ENCODE measurements at regions not wholly inside any gene's neighbourhood (a gene's known extent, or its start where the extent isn't known, plus 50 kb on each side); places are given as distances from the start of the nearest gene placed in this dataset.

DNA sequence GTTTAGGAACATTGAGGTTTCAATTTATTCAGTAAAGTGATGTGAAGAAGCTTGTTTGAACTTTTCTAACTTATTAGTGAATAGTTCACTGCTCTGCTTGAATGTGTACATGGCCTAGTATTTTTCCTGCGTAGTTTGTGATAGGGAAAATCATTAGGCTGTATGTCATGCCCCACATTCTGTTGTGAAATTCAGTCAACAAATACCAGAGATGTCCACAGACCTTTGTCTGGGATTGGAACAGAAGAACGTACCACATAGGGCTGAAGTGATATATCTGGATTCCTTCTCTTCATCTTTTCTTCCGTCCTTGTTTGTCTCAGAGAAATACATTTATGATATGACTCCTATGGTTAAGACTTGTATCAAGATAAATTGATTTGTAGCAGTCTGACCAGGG lies 88.8 kb upstream of the PLS3 start:
- TF ChIP-seq EP300 (IDR thresholded peaks at IDR 0.05; ENCODE audit: borderline replicate concordance), result no peak
- TF ChIP-seq TEAD4 (IDR thresholded peaks at IDR 0.05), result no peak
- no peak for TF ChIP-seq ZBTB7A (IDR thresholded peaks at IDR 0.05; ENCODE audit: low read depth)
- TF ChIP-seq EGR1 (IDR thresholded peaks at IDR 0.05), result no peak
- no peak for TF ChIP-seq FOXM1 (IDR thresholded peaks at IDR 0.05; ENCODE audit: borderline replicate concordance, low read depth)
- no peak for TF ChIP-seq RAD21 (IDR thresholded peaks at IDR 0.05; ENCODE audit: low read depth)
- TF ChIP-seq TCF12 (IDR thresholded peaks at IDR 0.05; ENCODE audit: low read depth), result no peak
- TF ChIP-seq, protein P1, sequence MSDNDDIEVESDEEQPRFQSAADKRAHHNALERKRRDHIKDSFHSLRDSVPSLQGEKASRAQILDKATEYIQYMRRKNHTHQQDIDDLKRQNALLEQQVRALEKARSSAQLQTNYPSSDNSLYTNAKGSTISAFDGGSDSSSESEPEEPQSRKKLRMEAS (IDR thresholded peaks at IDR 0.05), result no peak
- TF ChIP-seq NFIC (IDR thresholded peaks at IDR 0.05), result no peak
- TF ChIP-seq, protein P2, sequence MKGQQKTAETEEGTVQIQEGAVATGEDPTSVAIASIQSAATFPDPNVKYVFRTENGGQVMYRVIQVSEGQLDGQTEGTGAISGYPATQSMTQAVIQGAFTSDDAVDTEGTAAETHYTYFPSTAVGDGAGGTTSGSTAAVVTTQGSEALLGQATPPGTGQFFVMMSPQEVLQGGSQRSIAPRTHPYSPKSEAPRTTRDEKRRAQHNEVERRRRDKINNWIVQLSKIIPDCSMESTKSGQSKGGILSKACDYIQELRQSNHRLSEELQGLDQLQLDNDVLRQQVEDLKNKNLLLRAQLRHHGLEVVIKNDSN (IDR thresholded peaks at IDR 0.05), result no peak
- TF ChIP-seq YY1 (IDR thresholded peaks at IDR 0.05; ENCODE audit: low read depth), result no peak
- no peak for TF ChIP-seq REST (IDR thresholded peaks at IDR 0.05; ENCODE audit: low read depth)
- TF ChIP-seq TAF1 (IDR thresholded peaks at IDR 0.05; ENCODE audit: low read depth), result no peak
- no peak for TF ChIP-seq CEBPB (IDR thresholded peaks at IDR 0.05)
- no peak for TF ChIP-seq CREB1 (IDR thresholded peaks at IDR 0.05; ENCODE audit: low read depth)

DNA sequence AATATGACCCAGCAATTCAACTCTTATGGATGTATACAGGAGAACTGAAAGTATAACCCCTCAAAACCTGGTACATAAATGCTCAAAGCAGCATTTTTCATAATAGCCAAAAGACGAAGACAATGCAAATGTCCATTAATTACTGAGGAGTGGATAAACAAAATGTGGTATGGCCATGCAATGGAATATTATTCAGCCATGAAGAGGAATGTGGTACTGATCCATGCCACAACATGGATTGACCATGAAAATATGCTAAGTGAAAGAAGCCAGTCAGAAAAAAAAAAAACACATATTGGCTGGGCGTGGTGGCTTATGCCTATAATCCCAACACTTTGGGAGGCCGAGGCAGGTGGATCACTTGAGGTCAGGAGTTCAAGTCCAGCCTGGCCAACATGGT lies 74.5 kb upstream of the PLS3 start:
- TF ChIP-seq NFIC (IDR thresholded peaks at IDR 0.05), result no peak
- TF ChIP-seq TCF12 (IDR thresholded peaks at IDR 0.05; ENCODE audit: low read depth), result no peak
- TF ChIP-seq CREB1 (IDR thresholded peaks at IDR 0.05; ENCODE audit: low read depth), result no peak
- no peak for TF ChIP-seq REST (IDR thresholded peaks at IDR 0.05; ENCODE audit: low read depth)
- TF ChIP-seq TEAD4 (IDR thresholded peaks at IDR 0.05), result no peak
- no peak for TF ChIP-seq EP300 (IDR thresholded peaks at IDR 0.05; ENCODE audit: borderline replicate concordance)
- no peak for TF ChIP-seq CEBPB (IDR thresholded peaks at IDR 0.05)
- no peak for TF ChIP-seq FOXM1 (IDR thresholded peaks at IDR 0.05; ENCODE audit: borderline replicate concordance, low read depth)
- TF ChIP-seq, protein P1 (IDR thresholded peaks at IDR 0.05), result no peak
- no peak for TF ChIP-seq EGR1 (IDR thresholded peaks at IDR 0.05)
- TF ChIP-seq, protein P2 (IDR thresholded peaks at IDR 0.05), result no peak
- TF ChIP-seq ZBTB7A (IDR thresholded peaks at IDR 0.05; ENCODE audit: low read depth), result no peak
- TF ChIP-seq YY1 (IDR thresholded peaks at IDR 0.05; ENCODE audit: low read depth), result no peak
- TF ChIP-seq TAF1 (IDR thresholded peaks at IDR 0.05; ENCODE audit: low read depth), result no peak
- no peak for TF ChIP-seq RAD21 (IDR thresholded peaks at IDR 0.05; ENCODE audit: low read depth)

GRCh38 chrX:115487608-115488007 lies 73.4 kb upstream of the PLS3 start:
- no peak for TF ChIP-seq TCF12 (IDR thresholded peaks at IDR 0.05; ENCODE audit: low read depth)
- TF ChIP-seq REST (IDR thresholded peaks at IDR 0.05; ENCODE audit: low read depth), result no peak
- TF ChIP-seq NFIC (IDR thresholded peaks at IDR 0.05), result no peak
- TF ChIP-seq, protein P2 (IDR thresholded peaks at IDR 0.05), result no peak
- no peak for TF ChIP-seq RAD21 (IDR thresholded peaks at IDR 0.05; ENCODE audit: low read depth)
- no peak for TF ChIP-seq CEBPB (IDR thresholded peaks at IDR 0.05)
- no peak for TF ChIP-seq TEAD4 (IDR thresholded peaks at IDR 0.05)
- TF ChIP-seq CREB1 (IDR thresholded peaks at IDR 0.05; ENCODE audit: low read depth), result no peak
- TF ChIP-seq EGR1 (IDR thresholded peaks at IDR 0.05), result no peak

DNA sequence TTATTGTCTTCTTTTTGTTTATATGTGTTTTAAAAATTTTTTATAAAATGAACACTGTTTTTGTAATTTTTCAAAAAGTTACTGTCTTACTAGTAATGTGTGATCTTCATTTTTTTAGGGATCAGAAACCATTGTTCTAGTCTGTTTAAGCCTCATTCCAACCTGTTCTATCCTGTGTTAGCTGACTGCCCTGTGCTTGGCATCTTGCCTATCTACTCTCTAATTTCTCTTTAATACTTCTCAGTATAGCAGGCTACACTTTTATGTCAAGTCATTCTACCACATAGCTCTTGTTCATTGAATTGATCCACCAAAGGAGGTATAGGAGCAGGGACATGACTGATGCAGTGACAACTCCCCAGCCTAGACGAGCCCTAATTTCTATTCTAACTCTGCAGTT lies 70.2 kb upstream of the PLS3 start:
- TF ChIP-seq FOXM1 (IDR thresholded peaks at IDR 0.05; ENCODE audit: borderline replicate concordance, low read depth) (no peak), TEAD4 (IDR thresholded peaks at IDR 0.05) (no peak), TCF12 (IDR thresholded peaks at IDR 0.05; ENCODE audit: low read depth) (no peak), ZBTB7A (IDR thresholded peaks at IDR 0.05; ENCODE audit: low read depth) (no peak), REST (IDR thresholded peaks at IDR 0.05; ENCODE audit: low read depth) (no peak), CREB1 (IDR thresholded peaks at IDR 0.05; ENCODE audit: low read depth) (no peak), CEBPB (IDR thresholded peaks at IDR 0.05) (no peak), EGR1 (IDR thresholded peaks at IDR 0.05) (no peak), NFIC (IDR thresholded peaks at IDR 0.05) (no peak), RAD21 (IDR thresholded peaks at IDR 0.05; ENCODE audit: low read depth) (no peak), TAF1 (IDR thresholded peaks at IDR 0.05; ENCODE audit: low read depth) (no peak), EP300 (IDR thresholded peaks at IDR 0.05; ENCODE audit: borderline replicate concordance) (no peak), YY1 (IDR thresholded peaks at IDR 0.05; ENCODE audit: low read depth) (no peak)
- TF ChIP-seq, protein P1 (IDR thresholded peaks at IDR 0.05), result no peak
- TF ChIP-seq, protein P2 (IDR thresholded peaks at IDR 0.05), result no peak
